Endothelial cell of umbilical vein (primary cell): ENCODE measurements at regions not wholly inside any gene's neighbourhood (a gene's known extent, or its start where the extent isn't known, plus 50 kb on each side); places are given as distances from the start of the nearest gene placed in this dataset.
"Not testable (repeated sequence)": the region's sequence is repeated elsewhere in the genome, so short reads cannot be mapped to it uniquely, and the experiment has no call there.

Source experiments
- BruUV-seq: library from RNA; stranded (reverse); fragments of 400-500 nt; replicated peaks from 2 replicates; lab custom pipeline; 2021; lab: Mats Ljungman, UMichigan
- CTCF ChIA-PET: fragments of 300-600, 350-600 bp; sonication (Branson Sonifier 250); formaldehyde crosslinking; loops from one replicate; lab custom pipeline; 2021; ENCODE audit warnings: antibody characterized with exemption, inconsistent platforms; lab: Charles Lee
- POLR2A ChIA-PET: fragments of 300-600, 350-600 bp; sonication (Branson Sonifier 250); formaldehyde crosslinking; loops from one replicate; lab custom pipeline; 2021; ENCODE audit warnings: antibody characterized with exemption, inconsistent platforms; lab: Charles Lee
- DNase-seq: peaks from one replicate; pipeline ENCODE4 v3.0.0-alpha.2; 2011; ENCODE audit warnings: low read depth, low spot score
- FAIRE-seq: peaks from 2 replicates; lab custom pipeline; 2011; peaks lifted over from hg19 to GRCh38; lab: Jason Lieb, UNC
- H2AFZ ChIP-seq: 2 replicates; pipeline ENCODE4 v1.6.0; 2012; ENCODE audit warnings: low read depth, low read length, control low read depth, inconsistent platforms
- H3K27ac ChIP-seq: 2 replicates; pipeline ENCODE4 v1.5.1; 2011; ENCODE audit warnings: low read depth, mild to moderate bottlenecking, control low read depth, low read length, moderate library complexity; ENCODE audit not compliant: insufficient read depth
- H3K27me3 ChIP-seq, 2 experiments: 2 replicates each; pipeline versions ENCODE4 v1.6.0 to v1.6.1; 2011; ENCODE audit warnings: low read length in 2 of 2, mixed read lengths in 1 of 2; ENCODE audit not compliant: control insufficient read depth in 2 of 2, insufficient read depth in 2 of 2
- H3K36me3 ChIP-seq, 2 experiments: 2 replicates in 1 of 2; 3 replicates in 1 of 2; pipeline ENCODE4 v1.5.1; 2011; ENCODE audit warnings: low read length in 2 of 2, mild to moderate bottlenecking in 1 of 2, moderate library complexity in 1 of 2; ENCODE audit not compliant: control insufficient read depth in 2 of 2, insufficient read depth in 2 of 2; ENCODE audit errors: extremely low read depth in 1 of 2
- H3K4me1 ChIP-seq: 3 replicates; pipeline ENCODE4 v1.5.1; 2011; ENCODE audit warnings: mild to moderate bottlenecking, low read length; ENCODE audit not compliant: control insufficient read depth, insufficient read depth; ENCODE audit errors: extremely low read depth
- H3K4me2 ChIP-seq: 2 replicates; pipeline ENCODE4 v1.6.1; 2011; ENCODE audit warnings: low read length, control low read depth, mixed read lengths; ENCODE audit not compliant: insufficient read depth
- H3K4me3 ChIP-seq, 3 experiments: fragments of 200-600 bp in 1 of 3; sonication (generic), shearing (Covaris generic) in 1 of 3; replicated peaks in 1 of 3; 2 replicates each; pipeline ENCODE4 v1.5.1; 2011 to 2016; ENCODE audit warnings: control low read depth in 3 of 3, low read length in 3 of 3, mild to moderate bottlenecking in 2 of 3, inconsistent platforms in 1 of 3, low read depth in 1 of 3, moderate library complexity in 1 of 3; ENCODE audit not compliant: insufficient read depth in 1 of 3
- H3K79me2 ChIP-seq: 2 replicates; pipeline ENCODE4 v1.6.0; 2012; ENCODE audit warnings: low read length, inconsistent platforms; ENCODE audit not compliant: control insufficient read depth, insufficient read depth
- H3K9ac ChIP-seq: replicated peaks from 2 replicates; pipeline ENCODE3; 2011; ENCODE audit warnings: low read length, control low read depth; ENCODE audit not compliant: insufficient read depth; ENCODE audit errors: extremely low read depth
- H3K9me1 ChIP-seq: replicated peaks from 3 replicates; pipeline ENCODE4 v1.6.0; 2011; ENCODE audit warnings: mild to moderate bottlenecking, low read length; ENCODE audit not compliant: control insufficient read depth, insufficient read depth; ENCODE audit errors: extremely low read depth
- H3K9me3 ChIP-seq: replicated peaks from 2 replicates; pipeline ENCODE4 v1.5.1; 2012; ENCODE audit warnings: low read length, inconsistent platforms; ENCODE audit not compliant: control insufficient read depth, insufficient read depth
- H4K20me1 ChIP-seq: replicated peaks from 2 replicates; pipeline ENCODE3; 2011; ENCODE audit warnings: mild to moderate bottlenecking, low read length; ENCODE audit not compliant: control insufficient read depth, insufficient read depth; ENCODE audit errors: extremely low read depth
- CTCF ChIP-seq, 2 donors: IDR thresholded peaks; 1 replicate in 1 of 2; 2 replicates in 1 of 2; pipeline ENCODE4 v1.5.1; 2011; ENCODE audit warnings: low read length in 2 of 2, mild to moderate bottlenecking in 2 of 2, moderate library complexity in 2 of 2, control low read depth in 1 of 2, inconsistent platforms in 1 of 2, low read depth in 1 of 2; ENCODE audit not compliant: insufficient read depth in 1 of 2; ENCODE audit errors: extremely low read depth in 1 of 2
- EZH2 ChIP-seq: IDR thresholded peaks from 2 replicates; pipeline ENCODE4 v1.6.1; 2012; ENCODE audit warnings: borderline replicate concordance, low read depth, mild to moderate bottlenecking, moderate library complexity, low read length, inconsistent platforms; ENCODE audit not compliant: severe bottlenecking
- dilution Hi-C: fragments of 300-500 bp; cut with MboI; formaldehyde crosslinking; loops from one replicate; pipeline ENCODE4 v1.15.0; 2019; ENCODE audit warnings: low sequenced_read_pairs; ENCODE audit not compliant: extremely low pct_ligation_motif_present
- intact Hi-C: fragments of 100-400 bp; cut with micrococcal nuclease; formaldehyde crosslinking; loops from one replicate; pipeline ENCODE4 v1.10.0; 2022

GRCh38 chr1:172727956-172728603 lies 69.2 kb downstream of the FASLG start:
- Histone ChIP-seq H3K36me3 (no peaks in the 10 kb centered on the region), H3K27ac (no peak overlapping the region), H4K20me1 (no peaks in the 10 kb centered on the region), H2AFZ (no peak overlapping the region), H3K9ac (no peak overlapping the region), H3K27me3 (no peaks in the 10 kb centered on the region), H3K4me1 (no peaks in the 10 kb centered on the region), H3K9me1 (no peaks in the 10 kb centered on the region), H3K4me3 (no peak overlapping the region), H3K79me2 (no peaks in the 10 kb centered on the region), H3K4me2 (no peak overlapping the region), H3K9me3 (no peaks in the 10 kb centered on the region)
- no TSS peak for BruUV-seq
- ChIA-PET POLR2A (no interaction called here), CTCF (interaction anchor here (1.6 to 2.8 kb wide), 2 partner anchors 14 to 726 kb away, joined by 6 to 8 read pairs; no protein-coding TSS in a partner anchor)
- DNase-seq (peak; percentile 9), FAIRE-seq (peak; percentile 59)
- dilution Hi-C loops = no loop called here
- peak; percentile 44 to 71 for TF ChIP-seq CTCF (IDR thresholded peaks at IDR 0.05; ENCODE audit: extremely low read depth in 1 of 2, insufficient read depth in 1 of 2, low read depth in 1 of 2, low read length in 2 of 2)
- no peak for TF ChIP-seq EZH2
- intact Hi-C loops = no loop called here

GRCh38 chr1:172728705-172729104 lies 69.8 kb downstream of the FASLG start:
- H3K4me3 ChIP-seq, H3K9me3 ChIP-seq, POLR2A ChIA-PET, H3K27ac ChIP-seq, dilution Hi-C loops, H2AFZ ChIP-seq, H3K4me2 ChIP-seq, H3K79me2 ChIP-seq, H3K27me3 ChIP-seq, H3K9ac ChIP-seq, DNase-seq, H3K36me3 ChIP-seq, H3K4me1 ChIP-seq, H3K9me1 ChIP-seq, BruUV-seq, FAIRE-seq, H4K20me1 ChIP-seq, intact Hi-C loops: not testable (repeated sequence)
- CTCF ChIA-PET = interaction anchor here (1.1 to 1.3 kb wide), 2 partner anchors 9 to 16 kb away, joined by 3 to 4 read pairs; no protein-coding TSS in a partner anchor
